CD8-positive, alpha-beta memory T cell (primary cell): ENCODE measurements at regions not wholly inside any gene's neighbourhood (a gene's known extent, or its start where the extent isn't known, plus 50 kb on each side); places are given as distances from the start of the nearest gene placed in this dataset.

ENCODE experiments used
- CTCF ChIA-PET: fragments of 350-600 bp; sonication (Branson Sonifier 250); formaldehyde crosslinking; loops from one replicate; lab custom pipeline; 2021; ENCODE audit warnings: antibody characterized with exemption; lab: Charles Lee
- POLR2A ChIA-PET: fragments of 350-600 bp; sonication (Branson Sonifier 250); formaldehyde crosslinking; loops from one replicate; lab custom pipeline; 2021; ENCODE audit warnings: antibody characterized with exemption; lab: Charles Lee
- DNase-seq, 5 donors: peaks; one replicate each; pipeline versions ENCODE4 v3.0.0 to v3.0.0-alpha.2; 2020 to 2022; ENCODE audit warnings: mixed read lengths in 1 of 5
- H3K27ac ChIP-seq: one replicate; pipeline ENCODE4 v1.7.0; 2013; ENCODE audit warnings: low read depth, mild to moderate bottlenecking, low read length, moderate library complexity
- H3K27me3 ChIP-seq: 2 replicates; pipeline ENCODE4 v1.7.0; 2013; ENCODE audit warnings: low read length, mild to moderate bottlenecking; ENCODE audit not compliant: insufficient read depth, poor library complexity, severe bottlenecking
- H3K36me3 ChIP-seq: 2 replicates; pipeline ENCODE4 v1.7.0; 2013; ENCODE audit warnings: mild to moderate bottlenecking, low read length, moderate library complexity; ENCODE audit not compliant: insufficient read depth
- H3K4me1 ChIP-seq: 2 replicates; pipeline ENCODE4 v1.7.0; 2013; ENCODE audit warnings: mild to moderate bottlenecking, low read length, moderate library complexity; ENCODE audit not compliant: insufficient read depth
- H3K4me3 ChIP-seq: 2 replicates; pipeline ENCODE4 v1.7.0; 2013; ENCODE audit warnings: mild to moderate bottlenecking, low read length
- H3K9me3 ChIP-seq: 2 replicates; pipeline ENCODE4 v1.7.0; 2013; ENCODE audit warnings: mild to moderate bottlenecking, low read length
- H3K27ac Mint-ChIP-seq, 8 donors: one replicate each; pipeline ENCODE4 v1.8.0; 2020 to 2021; ENCODE audit warnings: mixed read lengths in 8 of 8, mild to moderate bottlenecking in 6 of 8, inconsistent platforms in 3 of 8, moderate library complexity in 3 of 8
- H3K27me3 Mint-ChIP-seq, 2 donors: one replicate each; pipeline ENCODE4 v1.8.0; 2020 to 2021; ENCODE audit warnings: mixed read lengths in 2 of 2, mild to moderate bottlenecking in 1 of 2, moderate library complexity in 1 of 2
- H3K36me3 Mint-ChIP-seq, 3 donors: one replicate each; pipeline ENCODE4 v1.8.0; 2020 to 2021; ENCODE audit warnings: mixed read lengths in 3 of 3, inconsistent platforms in 1 of 3, mild to moderate bottlenecking in 1 of 3
- H3K4me1 Mint-ChIP-seq, 3 donors: one replicate each; pipeline ENCODE4 v1.8.0; 2020 to 2021; ENCODE audit warnings: mixed read lengths in 3 of 3, inconsistent platforms in 1 of 3, mild to moderate bottlenecking in 1 of 3
- H3K4me3 Mint-ChIP-seq, 7 donors: one replicate each; pipeline ENCODE4 v1.8.0; 2020 to 2021; ENCODE audit warnings: mixed read lengths in 7 of 7, mild to moderate bottlenecking in 6 of 7, moderate library complexity in 4 of 7, inconsistent platforms in 2 of 7
- H3K9me3 Mint-ChIP-seq, 5 donors: one replicate each; pipeline ENCODE4 v1.8.0; 2020 to 2022; ENCODE audit warnings: mixed read lengths in 5 of 5, mild to moderate bottlenecking in 3 of 5, moderate library complexity in 2 of 5, inconsistent platforms in 1 of 5

DNA sequence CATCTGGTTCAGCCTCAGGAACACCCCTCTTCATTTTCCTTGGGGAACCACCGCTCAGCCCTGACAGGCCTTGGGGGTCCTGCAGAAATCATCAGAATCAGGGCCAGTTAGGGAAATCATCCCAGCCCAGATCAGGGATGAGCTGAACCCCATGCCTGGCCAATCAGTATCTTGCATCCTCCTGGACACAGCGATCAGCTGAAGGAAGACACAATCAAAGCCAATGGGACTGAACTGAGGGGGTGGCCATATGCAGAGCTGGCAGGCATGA is 395.4 kb downstream of the MATN1 start:
- ChIA-PET CTCF (no interaction called here), POLR2A (no interaction called here)
- Mint-ChIP-seq H3K9me3 (no peaks in the 10 kb centered on the region), H3K36me3 (no peaks in the 10 kb centered on the region), H3K4me1 (no peaks in the 10 kb centered on the region), H3K27ac (no peak overlapping the region), H3K27me3 (peaks cover 4 to 10% of the 10 kb centered on the region in 2 donors), H3K4me3 (no peak overlapping the region)
- no peaks in the 10 kb centered on the region for H3K9me3 ChIP-seq
- no peak for DNase-seq
- H3K4me3 ChIP-seq: no peak overlapping the region
- H3K27ac ChIP-seq: no peak overlapping the region
- H3K27me3 ChIP-seq: no peaks in the 10 kb centered on the region
- no peaks in the 10 kb centered on the region for H3K36me3 ChIP-seq
- no peaks in the 10 kb centered on the region for H3K4me1 ChIP-seq

- no peaks in the 10 kb centered on the region for H3K36me3 Mint-ChIP-seq
- DNase-seq: no peak
- peak overlapping the region in 1 of 8 donors; percentile 17 for H3K27ac Mint-ChIP-seq
- no peaks in the 10 kb centered on the region for H3K9me3 Mint-ChIP-seq
- Histone ChIP-seq H3K4me1 (no peaks in the 10 kb centered on the region), H3K4me3 (no peak overlapping the region), H3K9me3 (no peaks in the 10 kb centered on the region), H3K27ac (no peak overlapping the region), H3K36me3 (no peaks in the 10 kb centered on the region), H3K27me3 (no peaks in the 10 kb centered on the region)
- H3K4me3 Mint-ChIP-seq: no peak overlapping the region
- ChIA-PET POLR2A (no interaction called here), CTCF (no interaction called here)
- peaks cover 4 to 15% of the 10 kb centered on the region in 2 donors for H3K27me3 Mint-ChIP-seq
- no peaks in the 10 kb centered on the region for H3K4me1 Mint-ChIP-seq
These were observed 395.9 kb downstream of the MATN1 start for GRCh38 chr1:30327370-30328099.

DNA sequence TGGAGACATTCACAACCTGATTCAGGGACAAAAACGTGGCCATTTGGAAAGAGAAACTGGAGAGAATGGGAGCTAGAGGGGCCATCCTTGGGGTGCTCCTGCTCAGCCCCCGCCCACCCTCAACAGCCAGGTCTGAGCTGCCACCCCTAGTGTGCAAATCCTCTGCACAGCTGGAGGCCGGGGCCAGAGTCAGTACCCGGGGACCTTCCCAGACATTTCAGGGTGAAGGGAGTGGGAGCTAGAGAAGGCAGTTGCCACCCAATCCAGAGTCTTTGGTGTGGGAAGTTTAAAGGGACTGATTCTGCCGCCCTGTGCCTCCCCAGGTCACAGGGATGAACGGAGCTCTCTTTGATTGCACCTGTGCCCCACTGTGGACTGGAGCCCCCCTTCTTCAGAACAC is 397.4 kb downstream of the MATN1 start:
- no peak overlapping the region for H3K4me3 Mint-ChIP-seq
- peaks cover 8 to 18% of the 10 kb centered on the region in 2 donors for H3K27me3 Mint-ChIP-seq
- H3K27ac ChIP-seq: no peak overlapping the region
- ChIA-PET POLR2A (no interaction called here), CTCF (interaction anchor here (0.8 kb wide), 1 partner anchor 11 kb away, joined by 3 read pairs; no protein-coding TSS in a partner anchor)
- no peaks in the 10 kb centered on the region for H3K9me3 ChIP-seq
- H3K27me3 ChIP-seq: no peaks in the 10 kb centered on the region
- no peaks in the 10 kb centered on the region for H3K4me1 Mint-ChIP-seq
- no peak overlapping the region for H3K27ac Mint-ChIP-seq
- no peak overlapping the region for H3K4me3 ChIP-seq
- DNase-seq: no peak
- H3K9me3 Mint-ChIP-seq: no peaks in the 10 kb centered on the region
- no peaks in the 10 kb centered on the region for H3K36me3 ChIP-seq
- H3K4me1 ChIP-seq: no peaks in the 10 kb centered on the region
- H3K36me3 Mint-ChIP-seq: no peaks in the 10 kb centered on the region

DNA sequence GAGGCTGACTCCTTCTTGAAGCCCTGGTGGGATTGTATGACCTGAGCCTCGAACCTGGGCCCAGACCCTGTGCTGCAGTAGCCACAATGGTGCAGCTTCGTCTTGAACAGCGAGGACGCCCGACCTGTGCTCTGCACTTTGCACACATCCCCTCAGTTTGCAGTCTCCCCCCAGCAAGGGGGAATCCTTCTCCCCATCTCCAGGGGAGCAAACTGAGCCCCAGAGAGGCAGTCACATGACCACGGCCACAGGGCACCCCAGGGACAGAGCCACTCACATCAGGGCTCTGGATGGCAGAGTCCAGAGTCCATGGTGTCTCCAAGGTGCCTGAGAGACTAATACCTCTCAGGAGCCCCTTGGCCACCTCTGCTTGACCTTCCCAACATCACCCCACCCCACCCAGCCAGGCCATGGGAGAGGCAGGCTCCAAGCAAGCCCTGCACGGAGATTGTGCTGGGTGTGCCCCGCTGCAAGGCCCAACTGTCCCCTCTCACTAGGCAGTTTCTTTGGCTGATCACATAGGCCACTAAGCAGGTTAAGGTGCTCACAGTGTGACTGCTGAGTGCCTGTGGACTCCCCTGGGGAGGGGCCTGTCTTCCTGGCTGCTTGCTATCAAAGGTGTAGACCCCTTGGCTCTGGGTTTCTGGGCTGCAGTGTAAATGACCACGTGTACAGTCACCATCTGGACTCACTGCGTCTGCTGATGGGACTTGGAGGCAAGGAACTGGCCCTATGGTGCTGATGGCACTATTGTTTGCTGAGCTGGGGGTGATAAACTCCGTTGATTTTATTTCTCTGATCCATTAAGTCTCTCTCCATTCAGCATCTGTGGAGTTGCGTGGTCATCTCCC is 398.1 kb downstream of the MATN1 start:
- DNase-seq: no peak

DNA sequence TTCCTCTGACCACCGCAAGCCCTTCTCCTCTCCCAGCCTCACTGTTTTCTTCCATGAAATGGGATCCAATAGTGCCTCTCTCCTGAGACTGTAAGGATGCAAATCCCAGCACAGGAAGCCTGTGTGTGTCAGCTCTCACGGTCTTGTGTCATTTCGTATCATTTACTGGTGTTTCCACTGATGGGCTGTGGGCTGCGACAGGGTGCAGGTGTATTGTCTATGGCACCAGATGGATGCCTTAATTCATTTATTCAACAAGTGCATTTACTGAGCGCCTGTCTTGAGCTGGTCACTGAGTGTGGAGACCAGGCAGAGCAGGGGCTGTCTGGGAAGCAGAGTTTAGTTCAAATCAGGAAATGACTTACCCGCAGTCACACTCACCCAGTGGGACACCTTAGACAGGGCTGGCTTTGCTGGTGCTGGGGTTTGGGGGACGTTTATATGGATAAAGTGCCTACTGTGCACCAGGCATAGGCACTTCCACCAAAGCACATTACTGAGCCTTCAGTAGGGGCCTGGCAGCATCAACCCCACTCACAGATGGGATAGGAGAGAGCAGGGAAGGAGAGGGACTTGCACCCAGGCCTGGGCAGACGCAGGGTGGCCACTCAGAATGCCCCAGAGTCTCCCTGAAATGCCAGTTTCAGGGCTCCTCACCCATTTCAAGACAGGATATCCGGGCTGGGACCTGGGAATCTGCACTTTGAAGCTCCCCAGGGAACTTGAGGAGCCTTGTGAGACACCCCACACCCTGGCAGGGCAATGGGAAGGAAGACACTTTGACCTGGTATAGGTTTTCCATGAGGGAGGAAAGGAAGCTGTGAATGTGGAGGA is 398.9 kb downstream of the MATN1 start:
- ChIA-PET POLR2A (no interaction called here), CTCF (no interaction called here)
- Mint-ChIP-seq H3K9me3 (no peaks in the 10 kb centered on the region), H3K36me3 (no peaks in the 10 kb centered on the region), H3K4me1 (no peaks in the 10 kb centered on the region), H3K4me3 (no peak overlapping the region), H3K27me3 (peaks cover 11 to 24% of the 10 kb centered on the region in 2 donors), H3K27ac (peak overlapping the region in 2 of 8 donors; percentile 57 to 67)
- Histone ChIP-seq H3K9me3 (no peaks in the 10 kb centered on the region), H3K4me1 (no peaks in the 10 kb centered on the region), H3K27me3 (no peaks in the 10 kb centered on the region), H3K36me3 (no peaks in the 10 kb centered on the region), H3K4me3 (no peak overlapping the region), H3K27ac (no peak overlapping the region)
- DNase-seq: no peak

More for the DNA sequence above, 398.1 kb downstream of the MATN1 start:
- POLR2A ChIA-PET: no interaction called here
- no peaks in the 10 kb centered on the region for H3K27me3 ChIP-seq
- no peaks in the 10 kb centered on the region for H3K9me3 Mint-ChIP-seq
- no peak overlapping the region for H3K27ac ChIP-seq
- no peaks in the 10 kb centered on the region for H3K4me1 ChIP-seq
- H3K36me3 ChIP-seq: no peaks in the 10 kb centered on the region
- H3K27me3 Mint-ChIP-seq: peaks cover 10 to 19% of the 10 kb centered on the region in 2 donors
- no peaks in the 10 kb centered on the region for H3K36me3 Mint-ChIP-seq
- CTCF ChIA-PET: interaction anchor here (0.8 kb wide), 1 partner anchor 10 kb away, joined by 3 read pairs; no protein-coding TSS in a partner anchor
- no peak overlapping the region for H3K27ac Mint-ChIP-seq
- H3K4me3 Mint-ChIP-seq: no peak overlapping the region
- H3K4me1 Mint-ChIP-seq: no peaks in the 10 kb centered on the region
- no peaks in the 10 kb centered on the region for H3K9me3 ChIP-seq
- no peak overlapping the region for H3K4me3 ChIP-seq

DNA sequence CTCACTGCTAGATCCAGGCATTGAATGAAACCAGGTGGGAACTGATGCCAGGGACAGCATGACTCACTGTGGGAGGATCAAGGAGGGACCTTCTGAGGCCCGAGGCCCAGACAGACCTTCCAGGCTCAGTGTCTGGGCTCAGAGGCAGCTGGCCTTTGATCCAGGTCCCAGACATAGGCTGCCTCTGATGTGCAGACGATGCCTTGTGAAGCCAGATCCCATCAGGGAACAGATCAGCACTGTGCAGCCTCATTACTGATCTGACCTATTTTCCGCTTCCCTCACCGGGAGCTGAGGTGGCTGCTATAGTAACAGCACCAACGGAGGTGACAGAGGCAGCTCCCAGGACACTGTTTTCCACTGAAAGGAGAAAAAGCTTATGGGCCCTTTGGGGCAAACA is 399.5 kb downstream of the MATN1 start:
- Mint-ChIP-seq H3K9me3 (no peaks in the 10 kb centered on the region), H3K27ac (peak overlapping the region in 1 of 8 donors; percentile 57), H3K36me3 (no peaks in the 10 kb centered on the region), H3K4me1 (no peaks in the 10 kb centered on the region), H3K4me3 (no peak overlapping the region), H3K27me3 (peaks cover 14 to 27% of the 10 kb centered on the region in 2 donors)
- H3K27me3 ChIP-seq: no peaks in the 10 kb centered on the region
- H3K4me1 ChIP-seq: no peaks in the 10 kb centered on the region
- ChIA-PET CTCF (no interaction called here), POLR2A (no interaction called here)
- H3K9me3 ChIP-seq: no peaks in the 10 kb centered on the region
- no peaks in the 10 kb centered on the region for H3K36me3 ChIP-seq
- H3K27ac ChIP-seq: no peak overlapping the region
- no peak overlapping the region for H3K4me3 ChIP-seq
- DNase-seq: no peak

DNA sequence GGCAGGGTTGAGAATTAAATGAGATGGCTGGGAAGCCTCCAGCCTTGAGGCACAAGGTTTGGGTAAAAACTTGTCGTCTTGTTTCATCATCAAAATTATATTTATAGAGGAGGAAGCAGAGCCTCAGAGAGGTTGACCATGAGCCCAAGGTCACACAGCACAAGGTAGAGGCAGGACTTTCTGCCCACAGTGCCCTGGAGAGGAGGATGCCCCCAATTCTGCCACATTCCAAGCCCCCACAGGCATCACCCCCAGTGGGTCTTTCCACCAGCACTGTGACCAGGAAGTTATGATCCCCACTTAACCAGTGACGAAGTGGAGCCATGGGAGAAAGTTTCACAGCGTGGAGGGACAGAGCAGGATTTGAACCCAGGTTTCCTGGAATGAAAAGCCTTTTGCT is 400.0 kb downstream of the MATN1 start:
- Mint-ChIP-seq H3K27me3 (peaks cover 18 to 31% of the 10 kb centered on the region in 2 donors), H3K9me3 (peaks cover 0 to 1% (median 0%) of the 10 kb centered on the region in 5 donors), H3K4me3 (no peak overlapping the region), H3K4me1 (no peaks in the 10 kb centered on the region), H3K36me3 (no peaks in the 10 kb centered on the region), H3K27ac (no peak overlapping the region)
- Histone ChIP-seq H3K4me1 (no peaks in the 10 kb centered on the region), H3K27me3 (no peaks in the 10 kb centered on the region), H3K36me3 (no peaks in the 10 kb centered on the region), H3K27ac (no peak overlapping the region), H3K9me3 (no peaks in the 10 kb centered on the region), H3K4me3 (no peak overlapping the region)
- ChIA-PET POLR2A (no interaction called here), CTCF (no interaction called here)
- no peak for DNase-seq

- CTCF ChIA-PET: no interaction called here
- no peaks in the 10 kb centered on the region for H3K4me1 Mint-ChIP-seq
- no peak overlapping the region for H3K27ac ChIP-seq
- no peak overlapping the region for H3K4me3 Mint-ChIP-seq
- no peak overlapping the region for H3K4me3 ChIP-seq
- H3K36me3 Mint-ChIP-seq: no peaks in the 10 kb centered on the region
- no peak for DNase-seq
- no peaks in the 10 kb centered on the region for H3K9me3 ChIP-seq
- H3K27me3 ChIP-seq: no peaks in the 10 kb centered on the region
- H3K9me3 Mint-ChIP-seq: peaks cover 0 to 1% (median 0%) of the 10 kb centered on the region in 5 donors
- H3K36me3 ChIP-seq: no peaks in the 10 kb centered on the region
- H3K27me3 Mint-ChIP-seq: peaks cover 20 to 32% of the 10 kb centered on the region in 2 donors
- POLR2A ChIA-PET: no interaction called here
- H3K4me1 ChIP-seq: no peaks in the 10 kb centered on the region
- H3K27ac Mint-ChIP-seq: no peak overlapping the region
These were observed 400.5 kb downstream of the MATN1 start for GRCh38 chr1:30322859-30323257.
